GM20000 (cell line): ENCODE measurements at regions not wholly inside any gene's neighbourhood (a gene's known extent, or its start where the extent isn't known, plus 50 kb on each side); places are given as distances from the start of the nearest gene placed in this dataset.

Experiments
- DNase-seq: peaks from one replicate; pipeline ENCODE4 v3.0.0; 2012; ENCODE audit warnings: low spot score
- CTCF ChIP-seq: IDR thresholded peaks from 2 replicates; pipeline ENCODE4 v1.5.1; 2012; ENCODE audit warnings: mild to moderate bottlenecking, control low read depth; ENCODE audit errors: extremely low read depth, missing control alignments

GRCh38 chr4:111632641-111633151 is 512.6 kb upstream of the FAM241A start:
- no peak for TF ChIP-seq CTCF
- DNase-seq, result no peak

GRCh38 chr4:111633663-111634266 is 511.5 kb upstream of the FAM241A start:
- no peak for TF ChIP-seq CTCF
- DNase-seq, result no peak

- DNase-seq, result no peak
- TF ChIP-seq CTCF, result no peak
Observed at GRCh38 chr4:111635646-111636045, 509.6 kb upstream of the FAM241A start.

GRCh38 chr4:111636961-111637585 is 508.2 kb upstream of the FAM241A start:
- no peak for DNase-seq
- no peak for TF ChIP-seq CTCF

GRCh38 chr4:111639120-111639690 is 506.0 kb upstream of the FAM241A start:
- DNase-seq, result no peak

GRCh38 chr4:111639876-111640275 is 505.4 kb upstream of the FAM241A start:
- no peak for TF ChIP-seq CTCF
- no peak for DNase-seq

More at GRCh38 chr4:111639120-111639690, 506.0 kb upstream of the FAM241A start:
- TF ChIP-seq CTCF, result no peak
